Bone marrow (tissue), 2 donors: ENCODE measurements at regions not wholly inside any gene's neighbourhood (a gene's known extent, or its start where the extent isn't known, plus 50 kb on each side); places are given as distances from the start of the nearest gene placed in this dataset.

Experiments
- DNase-seq, 2 donors: peaks; one replicate each; lab custom pipeline; 2025; lab: John Stamatoyannopoulos, UW

DNA sequence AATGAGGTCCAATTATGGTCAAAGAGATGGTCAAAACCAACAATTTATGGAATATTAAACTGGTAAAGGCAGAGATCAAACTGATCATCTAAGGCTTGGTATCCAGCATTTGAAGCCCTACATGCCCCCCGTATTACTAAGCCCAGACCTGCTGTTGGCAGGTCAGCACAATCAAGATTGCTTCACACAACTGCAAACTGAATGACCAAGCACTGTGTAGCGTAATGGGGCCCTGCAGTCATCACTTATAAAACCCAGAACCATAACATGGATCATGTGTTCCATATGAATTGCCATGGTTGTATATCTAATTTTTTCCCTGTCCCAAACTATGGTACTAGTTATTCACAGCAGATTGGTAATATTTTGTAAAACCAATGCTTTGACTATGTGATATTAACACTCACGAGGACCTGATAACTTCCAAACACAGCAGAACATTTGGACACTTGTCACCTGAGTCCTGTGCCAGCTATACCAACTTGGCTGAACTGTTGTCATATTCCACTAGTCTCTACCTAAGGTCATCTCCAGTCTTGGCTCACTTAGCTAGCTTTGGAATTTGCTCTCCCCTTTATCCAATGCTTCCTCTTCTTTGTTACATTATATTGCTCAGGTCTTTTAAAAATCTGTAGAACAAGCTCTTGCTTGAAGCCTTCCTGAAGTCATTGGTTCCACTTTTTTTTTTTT lies 81.7 kb upstream of the HMHB1 start:
- no peak for DNase-seq

DNA sequence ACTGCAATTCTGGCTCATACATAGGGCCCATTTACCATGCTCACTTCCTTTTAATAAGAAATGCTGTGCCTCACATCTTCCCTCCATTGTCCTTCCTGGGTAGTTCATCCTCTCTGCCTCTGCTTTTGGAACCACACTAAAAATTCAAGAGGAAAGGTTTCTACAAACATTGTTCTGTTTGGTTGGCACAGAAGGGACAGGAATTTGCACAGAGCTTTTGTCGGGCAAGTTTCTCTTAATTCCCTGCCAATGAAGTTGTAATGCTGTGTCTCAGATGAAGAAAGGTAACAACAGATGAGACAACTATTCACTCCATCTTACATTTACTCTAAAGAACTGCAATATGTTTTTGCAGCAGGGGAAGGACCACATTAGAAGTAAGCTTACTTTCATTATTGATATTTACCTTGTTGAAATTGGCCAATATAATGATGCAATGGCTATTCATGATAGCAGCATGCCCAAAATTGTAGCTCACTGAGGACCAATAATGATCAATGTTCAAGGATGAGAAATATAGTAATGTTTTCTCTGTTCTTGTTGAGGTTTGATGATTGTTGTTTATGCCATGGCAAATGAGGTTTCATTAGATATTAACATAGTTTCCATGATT lies 82.5 kb upstream of the HMHB1 start:
- DNase-seq = no peak

DNA sequence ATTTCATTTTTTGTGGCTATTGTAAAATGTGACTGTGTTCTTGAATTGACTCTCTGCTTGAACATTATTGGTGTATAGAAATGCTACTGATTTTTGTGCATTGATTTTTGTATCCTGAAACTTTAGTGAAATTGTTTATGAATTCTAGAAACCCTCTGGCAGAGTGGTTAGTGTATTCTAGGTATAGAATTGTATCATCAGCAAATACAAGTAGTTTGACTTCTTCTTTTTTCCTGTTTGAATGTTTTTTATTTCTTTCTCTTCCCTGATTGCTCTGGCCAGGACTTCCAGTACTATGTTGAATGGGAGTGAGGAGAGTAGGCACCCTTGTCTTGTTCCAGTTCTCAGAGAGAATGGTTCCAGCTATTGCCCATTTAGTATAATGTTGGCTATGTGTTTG lies 88.8 kb upstream of the HMHB1 start:
- DNase-seq = no peak

DNA sequence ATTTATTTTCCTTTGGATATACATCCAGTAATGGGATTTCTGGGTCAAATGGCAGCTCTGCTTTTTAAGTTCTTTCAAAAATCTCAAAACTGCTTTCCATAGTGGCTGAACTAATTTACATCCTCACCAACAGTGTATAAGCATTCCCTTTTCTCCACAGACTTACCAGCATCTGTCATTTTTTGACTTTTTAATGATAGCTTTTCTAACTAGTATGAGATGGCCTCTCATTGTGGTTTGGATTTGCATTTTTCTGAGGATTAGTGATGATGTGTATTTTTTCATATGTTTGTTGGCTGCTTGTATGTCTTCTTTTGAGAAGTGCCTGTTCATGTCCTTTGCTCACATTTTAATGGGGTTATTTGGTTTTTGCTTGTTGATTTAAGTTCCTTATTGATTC lies 90.0 kb upstream of the HMHB1 start:
- DNase-seq = no peak

DNA sequence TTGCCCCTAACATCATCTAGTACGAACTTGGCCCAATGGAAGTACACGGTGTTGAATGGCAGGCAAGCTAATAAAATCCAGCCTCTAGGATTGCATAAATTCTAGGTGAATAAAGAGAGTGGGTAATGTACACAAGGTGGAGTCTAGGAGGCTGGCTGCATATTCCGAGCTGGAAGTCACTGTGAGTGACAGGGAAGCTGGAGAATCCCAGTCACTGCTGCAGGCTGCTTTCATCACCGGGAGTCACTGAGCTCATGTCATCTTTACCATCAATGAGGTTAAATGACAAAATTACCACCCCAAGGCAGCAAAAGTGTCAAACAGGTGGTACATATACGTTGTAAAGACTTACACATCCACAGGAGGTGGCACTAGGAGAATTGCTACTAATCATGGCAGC lies 91.3 kb upstream of the HMHB1 start:
- no peak for DNase-seq

DNA sequence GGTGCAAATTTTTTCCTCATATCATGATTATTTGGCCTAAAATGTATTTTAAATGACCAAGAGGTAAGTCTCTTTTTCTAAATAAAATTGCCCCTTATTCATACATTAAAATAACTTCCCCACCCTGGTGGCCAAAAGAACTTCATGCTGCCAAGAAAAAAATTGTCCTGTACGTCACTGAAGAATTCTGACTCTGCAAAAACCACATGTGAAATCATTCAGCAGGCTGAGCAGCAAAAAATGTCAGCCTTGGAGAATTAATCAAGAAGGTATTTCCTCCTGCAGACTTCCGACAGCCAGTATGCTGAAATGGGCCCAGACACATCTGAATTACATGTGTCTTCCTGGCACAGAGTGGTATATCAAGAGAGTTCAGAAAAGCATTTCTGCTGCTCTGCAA lies 94.6 kb upstream of the HMHB1 start:
- DNase-seq = peak in 1 of 2 donors; percentile 46

DNA sequence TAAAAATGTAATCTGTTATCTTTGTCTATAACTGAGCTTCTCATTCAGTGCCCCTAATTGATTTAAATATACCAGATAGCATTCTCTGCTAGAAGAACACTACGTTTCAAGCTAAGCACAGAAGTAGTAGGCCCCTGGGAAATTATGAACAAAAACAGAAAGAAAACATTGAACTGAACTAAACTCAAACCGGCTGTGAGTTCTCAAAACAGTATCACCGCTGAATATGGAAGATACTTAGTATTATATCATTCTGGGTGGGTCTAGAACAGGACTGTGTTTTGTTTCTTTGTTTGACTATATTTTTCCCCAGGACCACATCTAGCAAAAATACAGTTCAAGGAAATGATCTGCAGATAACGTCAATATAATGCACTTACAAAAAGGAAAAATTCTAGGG lies 95.1 kb upstream of the HMHB1 start:
- DNase-seq = no peak

DNA sequence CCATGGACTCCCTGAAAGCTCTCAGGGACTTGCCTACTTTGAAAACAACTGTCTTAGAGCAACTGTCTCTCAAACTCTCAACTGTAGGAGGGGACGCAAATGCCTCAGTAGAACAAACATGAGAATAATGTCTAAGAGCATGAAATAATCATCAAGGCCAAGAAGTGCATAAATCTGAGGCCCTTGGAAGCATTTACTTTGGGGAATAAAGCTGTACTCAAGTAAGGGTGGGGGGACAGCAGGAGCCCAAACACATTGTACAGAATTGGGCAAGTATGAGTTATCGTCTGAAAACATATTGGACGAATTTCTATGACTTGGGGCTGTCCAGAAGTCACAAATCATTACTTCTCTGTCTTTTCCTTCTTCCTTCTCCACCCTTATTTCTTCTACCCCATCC lies 96.3 kb upstream of the HMHB1 start:
- no peak for DNase-seq

DNA sequence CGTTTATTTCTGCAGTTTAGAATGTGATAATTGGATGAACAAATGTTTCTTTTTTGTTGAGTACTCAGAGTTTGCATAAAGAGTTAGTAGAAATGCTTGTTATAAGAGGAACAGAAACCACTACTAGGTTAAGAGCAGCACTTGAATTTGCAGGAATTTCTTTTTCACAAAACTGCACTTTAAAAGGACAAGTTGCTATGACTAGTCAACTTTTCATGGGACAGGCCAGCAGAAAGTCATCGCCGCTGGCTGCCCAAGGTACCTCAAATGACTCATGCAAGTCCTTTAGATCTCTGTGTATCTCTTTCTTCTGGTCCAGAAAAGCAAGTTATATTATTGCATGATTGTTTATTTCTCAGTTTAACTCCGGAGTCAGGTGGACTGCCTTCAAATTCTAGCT lies 97.3 kb upstream of the HMHB1 start:
- no peak for DNase-seq

DNA sequence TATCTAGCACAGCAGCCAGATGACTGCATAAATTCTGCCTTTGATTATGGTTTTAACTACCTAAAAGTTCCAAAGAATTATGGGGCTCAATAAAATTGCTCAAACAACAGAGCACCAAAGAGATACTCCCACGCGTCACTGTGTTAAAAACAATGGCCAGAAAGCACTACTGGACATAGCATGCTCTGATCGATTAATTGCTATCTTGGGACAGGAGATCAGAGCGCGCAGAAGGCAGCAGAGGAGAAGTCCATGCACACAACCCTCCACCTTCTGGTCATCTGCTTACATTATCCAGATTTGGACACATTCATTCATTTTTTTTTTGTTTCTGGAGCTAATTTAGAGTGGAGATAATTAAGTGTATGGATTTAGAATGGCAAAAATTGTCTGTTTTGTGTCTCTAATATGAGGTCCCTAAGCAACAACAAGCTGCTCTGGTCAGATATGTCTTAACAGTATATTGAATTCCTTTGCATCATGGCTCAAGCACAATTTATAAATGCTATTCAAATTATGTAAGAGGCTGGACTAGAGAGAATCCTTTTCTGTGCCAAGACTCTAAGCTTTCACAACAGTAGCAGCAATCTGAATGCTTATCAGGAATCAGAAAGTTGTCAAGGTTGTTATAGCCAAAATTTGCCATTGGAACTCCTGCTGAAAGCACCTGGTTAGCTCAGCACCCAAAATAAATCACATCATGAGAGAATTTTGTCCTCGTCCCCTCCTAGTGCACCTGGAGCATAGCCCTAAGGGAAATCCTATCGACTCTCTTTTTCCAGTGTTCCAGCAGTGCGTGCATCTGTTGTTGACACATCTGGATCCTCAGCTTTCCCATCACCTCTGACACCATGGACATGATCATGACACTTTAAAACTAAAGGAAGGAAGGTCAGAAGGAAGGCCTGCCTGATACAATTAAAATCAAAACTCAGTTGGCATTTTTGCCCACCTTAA lies 98.6 kb upstream of the HMHB1 start:
- no peak for DNase-seq

DNA sequence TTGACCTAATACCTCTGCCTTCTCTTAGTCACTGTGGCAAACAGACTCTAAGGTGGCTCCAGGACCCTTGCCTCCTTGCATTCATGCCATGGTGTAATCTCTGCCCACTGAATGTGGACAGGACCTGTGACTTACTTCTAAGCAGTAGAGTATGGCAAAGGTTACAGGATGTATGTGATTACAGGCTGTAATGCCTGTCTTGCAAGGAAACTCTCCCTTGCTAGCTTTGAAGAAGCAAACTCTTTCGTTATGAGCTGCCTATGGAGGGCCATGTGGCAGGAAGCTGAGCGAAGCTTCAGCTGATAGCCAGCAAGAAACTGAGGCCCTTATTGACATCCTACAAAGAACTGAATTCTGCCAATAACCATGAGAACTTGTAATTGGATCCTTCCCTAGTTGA lies 103.3 kb upstream of the HMHB1 start:
- no peak for DNase-seq

DNA sequence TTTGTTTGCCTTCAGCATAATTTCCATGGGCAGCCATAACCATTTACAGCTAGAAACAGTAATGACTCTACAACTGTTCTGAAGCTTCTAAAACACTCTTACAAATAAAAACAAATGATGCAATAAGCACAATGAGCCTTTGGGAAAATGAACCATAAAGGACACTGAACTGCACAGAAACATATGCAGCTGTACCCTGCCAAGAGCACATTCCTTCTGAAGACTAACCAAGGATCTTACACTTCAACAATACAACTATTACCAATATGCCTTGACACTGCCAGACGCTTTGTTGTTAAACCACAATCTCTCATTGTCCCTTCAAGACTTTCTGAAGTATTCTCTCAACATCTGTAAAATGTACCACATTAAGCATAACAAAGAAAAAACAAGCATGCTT lies 104.2 kb upstream of the HMHB1 start:
- no peak for DNase-seq

DNA sequence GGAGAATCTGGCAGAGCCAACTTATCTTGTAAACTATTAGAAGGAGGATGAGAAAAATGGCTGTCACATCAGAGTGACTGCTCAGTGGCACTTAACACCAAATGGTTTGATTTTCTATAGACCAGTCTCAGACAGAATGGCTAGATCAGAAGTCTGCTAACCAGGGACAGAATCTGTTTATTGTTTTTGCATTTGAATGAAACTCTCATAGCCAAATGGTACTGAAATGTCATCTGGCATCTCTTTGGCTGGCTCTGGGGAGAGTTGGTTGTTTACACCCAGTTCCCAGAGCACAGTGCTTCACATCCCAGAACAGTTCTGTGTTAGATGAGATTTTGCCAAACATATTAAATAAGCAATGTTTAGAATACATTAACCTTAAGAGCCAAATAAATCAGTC lies 106.6 kb upstream of the HMHB1 start:
- DNase-seq = no peak

DNA sequence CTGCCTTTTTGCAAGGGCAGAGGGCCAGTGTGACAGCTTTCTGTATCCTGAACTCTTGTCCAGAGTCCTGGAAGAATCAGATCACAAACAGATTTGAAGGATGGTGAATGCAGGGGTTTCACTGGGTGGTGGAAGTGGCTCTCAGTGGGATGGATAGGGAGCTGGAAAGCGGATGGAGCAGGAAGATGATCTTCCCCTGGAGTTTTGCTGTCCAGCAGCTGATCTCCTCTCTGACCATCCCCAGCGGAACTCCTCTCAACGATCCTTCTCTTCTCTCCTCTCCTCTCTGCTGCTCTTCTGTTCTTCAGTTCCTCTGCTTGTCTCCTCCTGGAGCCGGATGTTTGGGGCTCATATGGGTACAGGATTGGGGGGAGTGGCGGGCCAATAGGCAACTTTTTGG lies 108.3 kb upstream of the HMHB1 start:
- DNase-seq = no peak

DNA sequence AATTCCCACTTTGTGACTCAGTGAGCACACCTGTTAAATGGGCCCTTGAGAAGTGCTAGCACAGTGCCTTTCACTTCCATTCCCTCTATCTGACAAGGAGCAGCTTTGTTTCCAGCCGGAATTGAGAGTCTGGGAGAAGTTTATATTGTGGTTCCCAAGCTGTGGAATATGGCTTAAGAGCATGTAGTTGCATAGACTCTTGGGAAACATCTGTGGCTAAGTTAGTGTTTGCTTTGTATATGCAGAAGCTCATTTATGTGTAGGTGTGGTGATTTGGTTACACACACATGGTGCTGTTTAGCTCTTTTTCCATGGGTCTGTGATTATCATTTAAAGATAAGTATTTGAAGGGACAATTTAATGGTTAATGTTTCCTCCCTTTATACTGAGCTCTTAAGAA lies 110.5 kb upstream of the HMHB1 start:
- no peak for DNase-seq

DNA sequence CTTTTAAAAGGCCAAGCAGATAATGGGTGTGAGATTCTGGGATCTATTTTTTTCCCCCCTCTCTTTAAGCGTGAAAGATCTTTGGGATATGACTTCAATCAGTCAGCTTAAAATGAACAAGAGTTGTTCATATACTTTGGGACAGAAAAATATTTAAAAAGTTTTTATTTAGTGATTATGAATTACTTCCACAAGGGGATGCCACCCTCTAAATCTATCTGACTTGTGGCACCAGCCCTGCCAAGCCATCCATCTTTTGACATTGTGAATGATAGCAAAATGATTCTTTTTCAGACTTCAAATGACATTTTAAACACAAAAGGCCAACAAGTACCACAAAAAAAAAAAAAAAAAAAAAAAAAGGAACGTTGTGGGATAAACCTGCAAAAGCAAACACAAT lies 111.0 kb upstream of the HMHB1 start:
- no peak for DNase-seq

DNA sequence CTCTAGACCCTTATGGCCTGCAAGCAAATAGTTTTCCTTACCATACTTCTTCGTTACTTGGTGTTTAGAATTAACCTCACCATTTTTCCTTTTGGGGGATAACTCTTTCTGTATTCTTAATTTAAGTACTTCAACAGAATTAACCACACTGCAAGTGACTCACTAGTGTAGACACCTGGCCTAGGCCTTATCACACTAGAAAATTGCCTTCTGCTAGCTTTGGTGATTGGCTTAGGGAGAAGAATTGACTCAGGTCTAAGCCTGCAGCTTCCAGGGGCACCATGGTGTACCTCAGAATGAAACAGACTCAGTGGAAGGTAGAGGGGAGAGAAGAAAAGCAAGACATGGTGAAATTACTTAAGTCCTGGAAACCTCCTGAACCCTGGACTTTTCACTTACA lies 112.8 kb upstream of the HMHB1 start:
- no peak for DNase-seq

DNA sequence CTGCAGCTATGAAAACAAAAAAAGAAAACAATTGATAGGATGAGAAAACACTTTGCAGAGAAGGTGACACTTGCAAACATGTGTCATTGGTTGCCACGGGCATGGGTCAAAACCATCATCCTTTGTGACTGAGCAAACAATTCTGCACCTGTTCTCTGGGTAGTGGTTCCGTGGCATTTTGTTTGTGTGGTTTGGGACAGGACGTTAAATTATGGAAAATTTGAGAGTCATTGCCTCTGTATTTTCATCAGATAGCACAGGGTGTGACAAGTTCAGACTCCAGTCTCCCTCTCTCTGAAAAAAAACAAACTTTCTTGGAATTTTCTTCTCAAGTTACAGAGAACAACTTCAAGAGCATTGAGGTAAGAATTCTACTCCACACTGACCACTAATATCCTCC lies 113.4 kb upstream of the HMHB1 start:
- no peak for DNase-seq

DNA sequence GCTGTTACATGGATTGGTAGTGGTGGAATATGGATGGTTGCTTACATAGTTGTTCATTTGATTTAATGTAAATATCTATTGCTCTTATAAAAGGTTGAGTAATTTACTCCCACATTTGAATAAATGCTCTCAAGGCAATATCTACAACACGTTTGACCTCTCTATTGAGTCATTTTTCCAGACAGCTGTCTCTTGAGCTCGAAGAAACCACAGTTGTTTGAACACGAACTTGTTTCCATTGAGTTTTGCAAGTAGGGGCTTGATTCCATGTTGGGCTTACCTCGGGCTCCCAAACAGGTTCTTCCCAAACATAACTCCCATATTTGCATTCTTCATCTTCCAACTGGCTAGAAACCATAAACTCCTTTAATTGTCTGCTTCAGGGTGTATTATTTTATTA lies 115.0 kb upstream of the HMHB1 start:
- DNase-seq = no peak

DNA sequence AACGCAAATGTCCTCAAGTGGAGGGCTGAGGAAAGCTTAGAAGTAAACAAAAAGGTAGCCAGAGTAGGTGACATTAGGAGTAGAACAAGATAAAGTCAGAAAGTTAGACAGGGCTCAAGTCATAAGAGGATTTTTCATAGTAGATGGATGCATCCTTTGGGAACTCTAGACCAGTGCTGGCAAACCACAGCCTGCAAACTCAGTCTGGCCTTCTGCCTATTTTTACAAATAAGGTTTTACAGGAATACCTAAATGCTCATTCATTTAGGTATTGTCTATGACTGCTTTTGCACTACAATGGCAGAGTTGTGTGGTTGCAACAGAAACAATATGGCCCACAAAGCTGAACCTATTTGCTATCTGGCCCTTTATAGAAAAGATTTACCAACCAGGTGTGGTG lies 116.0 kb upstream of the HMHB1 start:
- no peak for DNase-seq

DNA sequence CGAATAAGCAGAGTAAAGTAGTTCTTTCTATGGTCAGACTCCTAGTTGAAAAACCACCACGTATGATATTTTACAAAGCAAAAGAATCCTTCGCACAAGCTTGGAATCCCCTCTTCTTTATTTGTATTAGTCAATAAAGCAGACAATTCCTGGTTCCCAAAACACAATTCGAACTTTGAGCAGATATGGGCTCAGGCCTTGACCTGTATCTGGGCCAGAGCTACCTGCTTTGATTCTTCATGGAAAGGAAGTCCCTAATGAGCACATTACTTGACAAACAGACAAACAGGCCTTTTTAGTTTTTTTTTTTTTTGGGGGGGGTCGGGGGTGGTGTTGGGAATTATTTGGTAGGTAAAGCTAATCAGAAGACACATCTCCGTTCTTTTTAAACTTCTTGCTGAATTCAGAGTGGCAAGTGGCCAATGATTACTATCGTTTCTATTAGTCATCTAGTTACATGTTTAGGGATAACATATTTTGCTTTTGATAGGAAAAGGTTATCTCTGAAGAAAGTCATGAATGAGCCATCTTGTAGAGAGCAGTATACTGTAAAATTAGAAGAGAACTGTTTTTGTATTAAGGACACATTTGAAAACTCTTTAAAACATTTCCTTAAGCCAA lies 116.6 kb upstream of the HMHB1 start:
- no peak for DNase-seq

DNA sequence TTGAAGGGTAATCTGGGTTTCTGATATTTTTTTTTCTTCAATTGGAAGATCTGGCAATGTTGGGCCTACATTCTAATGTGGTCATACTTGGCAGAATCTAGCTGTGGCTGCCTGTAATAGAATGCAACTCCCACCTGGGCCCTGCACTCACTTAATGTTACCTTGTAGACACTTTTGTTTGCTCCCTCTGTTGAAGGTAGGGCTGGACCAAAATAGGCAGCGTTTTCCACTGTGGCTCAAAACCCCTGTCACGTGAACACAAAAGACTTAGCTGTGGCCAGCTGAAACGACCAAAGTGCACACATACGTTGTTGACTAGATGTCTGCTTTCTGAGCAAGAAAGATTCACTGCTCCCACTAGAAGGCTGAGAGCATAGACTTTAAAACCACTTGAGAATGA lies 117.6 kb upstream of the HMHB1 start:
- no peak for DNase-seq
